C4-2B (cell line): ENCODE measurements at regions not wholly inside any gene's neighbourhood (a gene's known extent, or its start where the extent isn't known, plus 50 kb on each side); places are given as distances from the start of the nearest gene placed in this dataset.

Experiments
- ZFX ChIP-seq: fragments of 450-650 bp; IDR thresholded peaks from 2 replicates; pipeline ENCODE4 v1.6.1; 2017
- TF ChIP-seq, protein P1 (sequence below): fragments of 450-650 bp; conservative IDR thresholded peaks from 2 replicates; pipeline ENCODE4 v1.5.1; 2017; ENCODE audit warnings: mild to moderate bottlenecking

DNA sequence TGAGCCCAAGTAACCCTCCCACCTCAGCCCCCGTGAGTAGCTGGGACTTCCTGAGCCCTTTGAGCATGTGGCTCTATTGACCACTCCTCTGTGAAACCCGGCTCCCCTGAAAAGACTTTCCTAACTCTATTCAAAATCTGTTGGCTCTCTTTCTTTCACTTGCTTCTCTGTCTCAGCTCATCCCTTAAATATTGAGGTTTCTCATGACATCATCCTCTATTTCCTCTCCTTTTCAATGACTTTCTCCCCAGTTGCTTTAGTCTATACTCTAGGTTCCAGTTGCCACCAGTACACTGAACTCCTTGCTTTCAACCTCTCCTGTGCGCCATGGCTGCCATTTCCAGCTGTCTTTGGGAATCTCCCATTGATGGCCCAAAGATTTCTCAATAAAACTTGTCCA is 79.8 kb upstream of the STK17B start:
- TF ChIP-seq, protein P1, sequence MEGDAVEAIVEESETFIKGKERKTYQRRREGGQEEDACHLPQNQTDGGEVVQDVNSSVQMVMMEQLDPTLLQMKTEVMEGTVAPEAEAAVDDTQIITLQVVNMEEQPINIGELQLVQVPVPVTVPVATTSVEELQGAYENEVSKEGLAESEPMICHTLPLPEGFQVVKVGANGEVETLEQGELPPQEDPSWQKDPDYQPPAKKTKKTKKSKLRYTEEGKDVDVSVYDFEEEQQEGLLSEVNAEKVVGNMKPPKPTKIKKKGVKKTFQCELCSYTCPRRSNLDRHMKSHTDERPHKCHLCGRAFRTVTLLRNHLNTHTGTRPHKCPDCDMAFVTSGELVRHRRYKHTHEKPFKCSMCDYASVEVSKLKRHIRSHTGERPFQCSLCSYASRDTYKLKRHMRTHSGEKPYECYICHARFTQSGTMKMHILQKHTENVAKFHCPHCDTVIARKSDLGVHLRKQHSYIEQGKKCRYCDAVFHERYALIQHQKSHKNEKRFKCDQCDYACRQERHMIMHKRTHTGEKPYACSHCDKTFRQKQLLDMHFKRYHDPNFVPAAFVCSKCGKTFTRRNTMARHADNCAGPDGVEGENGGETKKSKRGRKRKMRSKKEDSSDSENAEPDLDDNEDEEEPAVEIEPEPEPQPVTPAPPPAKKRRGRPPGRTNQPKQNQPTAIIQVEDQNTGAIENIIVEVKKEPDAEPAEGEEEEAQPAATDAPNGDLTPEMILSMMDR: no peak
- TF ChIP-seq ZFX: no peak
